BE2C (cell line): ENCODE measurements at regions not wholly inside any gene's neighbourhood (a gene's known extent, or its start where the extent isn't known, plus 50 kb on each side); places are given as distances from the start of the nearest gene placed in this dataset.

Experiments used
- DNase-seq: peaks from one replicate; pipeline ENCODE4 v3.0.0-alpha.2; 2020
- H3K27me3 ChIP-seq: fragments of 250-450 bp; sonication (Bioruptor Pico); 2 replicates; pipeline ENCODE4 v1.5.1; 2020; ENCODE audit warnings: mild to moderate bottlenecking
- H3K36me3 ChIP-seq: fragments of 250-450 bp; sonication (Bioruptor Pico); 2 replicates; pipeline ENCODE4 v1.5.1; 2020; ENCODE audit warnings: mild to moderate bottlenecking
- H3K4me1 ChIP-seq: fragments of 250-450 bp; sonication (Bioruptor Pico); 2 replicates; pipeline ENCODE4 v1.5.1; 2020
- H3K4me3 ChIP-seq: 2 replicates; pipeline ENCODE4 v1.5.1; 2011; ENCODE audit warnings: low read depth, low read length
- H3K9me3 ChIP-seq: fragments of 250-450 bp; sonication (Bioruptor Pico); 2 replicates; pipeline ENCODE4 v1.5.1; 2020
- CTCF ChIP-seq: IDR thresholded peaks from 2 replicates; pipeline ENCODE4 v1.5.1; 2012; ENCODE audit warnings: mild to moderate bottlenecking, low read depth, low read length

GRCh38 chr9:12874395-12874794 lies 99.6 kb downstream of the LURAP1L start:
- no peak for DNase-seq

GRCh38 chr9:12875191-12875590 lies 100.4 kb downstream of the LURAP1L start:
- no peak for TF ChIP-seq CTCF

More at GRCh38 chr9:12874395-12874794, 99.6 kb downstream of the LURAP1L start:
- H3K9me3 ChIP-seq, result no peaks in the 10 kb centered on the region
- H3K27me3 ChIP-seq, result no peaks in the 10 kb centered on the region
- H3K36me3 ChIP-seq, result no peaks in the 10 kb centered on the region
- peaks cover 5% of the 10 kb centered on the region; the same call in 1 of the 2 replicates for H3K4me1 ChIP-seq
- no peak overlapping the region for H3K4me3 ChIP-seq
- TF ChIP-seq CTCF, result no peak

GRCh38 chr9:12876872-12877271 lies 102.1 kb downstream of the LURAP1L start:
- Histone ChIP-seq H3K4me3 (no peak overlapping the region), H3K36me3 (no peaks in the 10 kb centered on the region), H3K27me3 (no peaks in the 10 kb centered on the region), H3K9me3 (no peaks in the 10 kb centered on the region), H3K4me1 (peaks cover 15% of the 10 kb centered on the region)
- no peak for TF ChIP-seq CTCF
- DNase-seq, result no peak

More at GRCh38 chr9:12875191-12875590, 100.4 kb downstream of the LURAP1L start:
- Histone ChIP-seq H3K4me3 (no peak overlapping the region), H3K36me3 (no peaks in the 10 kb centered on the region), H3K9me3 (no peaks in the 10 kb centered on the region), H3K27me3 (no peaks in the 10 kb centered on the region), H3K4me1 (peaks cover 7% of the 10 kb centered on the region)
- no peak for DNase-seq

GRCh38 chr9:12878351-12878978 lies 103.6 kb downstream of the LURAP1L start:
- Histone ChIP-seq H3K4me3 (no peak overlapping the region), H3K9me3 (no peaks in the 10 kb centered on the region), H3K4me1 (peaks cover 18% of the 10 kb centered on the region), H3K36me3 (no peaks in the 10 kb centered on the region), H3K27me3 (no peaks in the 10 kb centered on the region)
- DNase-seq, result no peak
- no peak for TF ChIP-seq CTCF

GRCh38 chr9:12879961-12880360 lies 105.1 kb downstream of the LURAP1L start:
- H3K4me3 ChIP-seq, result no peak overlapping the region
- TF ChIP-seq CTCF, result no peak
- no peaks in the 10 kb centered on the region for H3K27me3 ChIP-seq
- peaks cover 18% of the 10 kb centered on the region for H3K4me1 ChIP-seq
- H3K9me3 ChIP-seq, result no peaks in the 10 kb centered on the region
- no peak for DNase-seq
- no peaks in the 10 kb centered on the region for H3K36me3 ChIP-seq

- TF ChIP-seq CTCF, result no peak
- H3K9me3 ChIP-seq, result no peaks in the 10 kb centered on the region
- H3K27me3 ChIP-seq, result no peaks in the 10 kb centered on the region
- H3K4me3 ChIP-seq, result no peak overlapping the region
- no peak for DNase-seq
- peaks cover 18% of the 10 kb centered on the region for H3K4me1 ChIP-seq
- no peaks in the 10 kb centered on the region for H3K36me3 ChIP-seq
Observed at GRCh38 chr9:12880406-12881015, 105.7 kb downstream of the LURAP1L start.
